Testis (tissue), 2 donors: ENCODE measurements at regions not wholly inside any gene's neighbourhood (a gene's known extent, or its start where the extent isn't known, plus 50 kb on each side); places are given as distances from the start of the nearest gene placed in this dataset.
"Not testable (repeated sequence)": the region's sequence is repeated elsewhere in the genome, so short reads cannot be mapped to it uniquely, and the experiment has no call there.

Experiments
- DNase-seq: peaks from one replicate; pipeline ENCODE4 v3.0.0-alpha.2; 2019
- H3K27ac ChIP-seq, 2 donors: fragments of 200-600 bp; sonication (generic); one replicate each; pipeline ENCODE4 v1.5.1; 2019
- H3K27me3 ChIP-seq: fragments of 200-600 bp; sonication (generic); one replicate; pipeline ENCODE4 v1.5.1; 2019
- H3K36me3 ChIP-seq: fragments of 200-600 bp; sonication (generic); one replicate; pipeline ENCODE4 v1.5.1; 2017; ENCODE audit warnings: low read depth; ENCODE audit errors: missing control alignments
- H3K4me1 ChIP-seq: fragments of 200-600 bp; sonication (generic); one replicate; pipeline ENCODE4 v1.5.1; 2019
- H3K4me3 ChIP-seq, 2 donors: fragments of 200-600 bp; sonication (generic); one replicate each; pipeline ENCODE4 v1.5.1; 2017 to 2019
- H3K9me3 ChIP-seq: fragments of 200-600 bp; sonication (generic); one replicate; pipeline ENCODE4 v1.5.1; 2017
- POLR2A ChIP-seq: fragments of 450-650 bp; IDR thresholded peaks from one replicate; pipeline ENCODE4 v1.6.1; 2017; ENCODE audit warnings: antibody characterized with exemption, mild to moderate bottlenecking, moderate library complexity
- WGBS, 2 donors: methylation state at CpG; one replicate each; pipeline ENCODE4 v1.1.5; 2018; 5-methylcytosine and 5-hydroxymethylcytosine counted together
- intact Hi-C: fragments of 100-400 bp; cut with DNase I; formaldehyde crosslinking; loops from one replicate; pipeline ENCODE4 v1.15.1; 2023; ENCODE audit warnings: low total_unique reads
- TF ChIP-seq, protein P1 (sequence below), 3 experiments: fragments of 450-650 bp in 2 of 3; fragments of 200-600 bp in 1 of 3; sonication (generic) in 1 of 3; IDR thresholded peaks; one replicate each; pipeline ENCODE4 v1.5.1; 2016 to 2019; ENCODE audit warnings: antibody characterized with exemption in 3 of 3, mild to moderate bottlenecking in 2 of 3, moderate library complexity in 1 of 3

GRCh38 chr12:75739912-75740311 lies 228.5 kb upstream of the KRR1 start:
- Histone ChIP-seq H3K4me3 (no peak overlapping the region), H3K27me3 (no peaks in the 10 kb centered on the region), H3K27ac (no peak overlapping the region), H3K4me1 (no peaks in the 10 kb centered on the region), H3K36me3 (no peaks in the 10 kb centered on the region), H3K9me3 (no peaks in the 10 kb centered on the region)
- WGBS, 2 donors, result 89 to 90% methylated on average over 1 of the region's 1 CpG
- intact Hi-C loops, result no loop called here
- no peak for DNase-seq
- TF ChIP-seq, protein P1, sequence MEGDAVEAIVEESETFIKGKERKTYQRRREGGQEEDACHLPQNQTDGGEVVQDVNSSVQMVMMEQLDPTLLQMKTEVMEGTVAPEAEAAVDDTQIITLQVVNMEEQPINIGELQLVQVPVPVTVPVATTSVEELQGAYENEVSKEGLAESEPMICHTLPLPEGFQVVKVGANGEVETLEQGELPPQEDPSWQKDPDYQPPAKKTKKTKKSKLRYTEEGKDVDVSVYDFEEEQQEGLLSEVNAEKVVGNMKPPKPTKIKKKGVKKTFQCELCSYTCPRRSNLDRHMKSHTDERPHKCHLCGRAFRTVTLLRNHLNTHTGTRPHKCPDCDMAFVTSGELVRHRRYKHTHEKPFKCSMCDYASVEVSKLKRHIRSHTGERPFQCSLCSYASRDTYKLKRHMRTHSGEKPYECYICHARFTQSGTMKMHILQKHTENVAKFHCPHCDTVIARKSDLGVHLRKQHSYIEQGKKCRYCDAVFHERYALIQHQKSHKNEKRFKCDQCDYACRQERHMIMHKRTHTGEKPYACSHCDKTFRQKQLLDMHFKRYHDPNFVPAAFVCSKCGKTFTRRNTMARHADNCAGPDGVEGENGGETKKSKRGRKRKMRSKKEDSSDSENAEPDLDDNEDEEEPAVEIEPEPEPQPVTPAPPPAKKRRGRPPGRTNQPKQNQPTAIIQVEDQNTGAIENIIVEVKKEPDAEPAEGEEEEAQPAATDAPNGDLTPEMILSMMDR (IDR thresholded peaks at IDR 0.05), result no peak
- no peak for TF ChIP-seq POLR2A

- not testable (repeated sequence) for H3K4me3 ChIP-seq
These were observed 227.7 kb upstream of the KRR1 start for GRCh38 chr12:75739098-75739497.

DNA sequence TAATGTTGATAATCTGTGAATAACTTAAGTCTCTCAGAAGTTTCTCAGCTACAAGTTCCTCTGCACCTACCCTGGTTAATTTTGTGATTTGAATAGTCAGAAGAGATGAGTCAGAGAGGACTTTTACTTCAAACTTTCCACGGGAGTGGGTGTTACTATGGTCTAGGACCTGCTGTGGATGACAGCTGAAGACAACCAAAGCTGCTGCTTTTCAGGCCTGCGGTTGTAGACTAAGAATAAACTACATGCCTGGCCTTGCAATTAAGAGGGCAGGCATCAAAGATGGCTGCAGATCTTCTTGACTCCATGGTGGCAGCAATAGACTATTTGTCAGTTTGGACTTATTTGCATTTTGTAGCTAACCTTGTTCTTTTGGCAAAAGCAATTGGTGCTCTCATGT lies 227.1 kb upstream of the KRR1 start:
- Histone ChIP-seq H3K27ac (no peak overlapping the region), H3K27me3 (no peaks in the 10 kb centered on the region), H3K4me1 (no peaks in the 10 kb centered on the region), H3K4me3 (no peak overlapping the region), H3K9me3 (no peaks in the 10 kb centered on the region), H3K36me3 (no peaks in the 10 kb centered on the region)
- TF ChIP-seq, protein P1 (IDR thresholded peaks at IDR 0.05), result no peak
- no peak for TF ChIP-seq POLR2A
- 63 to 69% methylated on average over 2 of the region's 2 CpGs for WGBS, 2 donors
- intact Hi-C loops, result no loop called here
- DNase-seq, result no peak

More at GRCh38 chr12:75739098-75739497, 227.7 kb upstream of the KRR1 start:
- H3K36me3 ChIP-seq, intact Hi-C loops, H3K4me1 ChIP-seq, H3K27me3 ChIP-seq, DNase-seq, H3K9me3 ChIP-seq, H3K27ac ChIP-seq: not testable (repeated sequence)
- 90 to 98% methylated on average over 2 of the region's 2 CpGs for WGBS, 2 donors

DNA sequence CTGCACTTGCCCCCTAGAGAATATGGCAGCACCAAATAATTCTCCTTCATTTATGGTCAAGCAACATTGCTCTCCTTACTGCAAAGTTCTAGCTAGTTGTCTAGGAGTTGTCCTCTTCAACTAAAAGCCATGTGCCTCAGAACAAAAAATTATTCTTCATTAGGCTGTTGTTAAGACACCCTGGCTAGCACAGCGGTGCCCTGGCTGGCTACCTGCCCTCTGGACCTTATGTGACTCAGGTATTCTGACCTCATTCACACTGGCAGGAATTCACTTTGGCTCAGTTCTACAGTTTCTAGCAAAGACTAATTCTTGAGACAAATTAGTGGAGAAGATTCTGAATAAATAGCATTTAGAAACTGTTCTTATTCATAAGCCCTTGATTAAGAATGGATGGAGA lies 224.4 kb upstream of the KRR1 start:
- no peak for TF ChIP-seq POLR2A
- TF ChIP-seq, protein P1 (IDR thresholded peaks at IDR 0.05), result no peak

DNA sequence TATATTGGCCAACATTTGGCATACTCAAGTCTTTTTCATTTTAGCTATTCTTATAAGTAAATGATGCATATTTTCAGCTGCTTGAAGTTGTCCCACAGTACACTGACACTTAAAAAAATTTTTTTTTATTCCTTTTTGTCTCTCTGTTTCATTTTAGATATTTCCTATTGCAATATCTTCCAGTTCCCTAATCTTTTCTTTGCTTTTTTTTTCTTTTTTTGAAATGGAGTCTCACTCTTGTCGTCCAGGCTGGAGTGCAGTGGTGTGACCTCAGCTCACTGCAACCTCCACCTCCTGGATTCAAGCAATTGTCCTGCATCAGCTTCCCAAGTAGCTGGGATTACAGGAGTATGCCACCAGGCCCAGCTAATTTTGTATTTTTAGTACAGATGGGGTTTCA lies 217.4 kb upstream of the KRR1 start:
- Histone ChIP-seq H3K27me3 (no peaks in the 10 kb centered on the region), H3K9me3 (no peaks in the 10 kb centered on the region), H3K4me3 (no peak overlapping the region), H3K27ac (no peak overlapping the region), H3K4me1 (peaks cover 6% of the 10 kb centered on the region), H3K36me3 (no peaks in the 10 kb centered on the region)
- intact Hi-C loops, result no loop called here
- DNase-seq, result no peak
- TF ChIP-seq POLR2A, result no peak
- TF ChIP-seq, protein P1 (IDR thresholded peaks at IDR 0.05), result no peak
- WGBS, 2 donors, result 73 to 86% methylated on average over 1 of the region's 1 CpG

More for the DNA sequence above, 224.4 kb upstream of the KRR1 start:
- Histone ChIP-seq H3K36me3 (no peaks in the 10 kb centered on the region), H3K27me3 (no peaks in the 10 kb centered on the region), H3K27ac (no peak overlapping the region), H3K4me1 (no peaks in the 10 kb centered on the region), H3K4me3 (no peak overlapping the region), H3K9me3 (no peaks in the 10 kb centered on the region)
- DNase-seq, result no peak
- 94% methylated on average over 1 of the region's 1 CpG for WGBS, 2 donors
- intact Hi-C loops, result no loop called here
